Kidney (tissue), 13 donors: ENCODE measurements at regions not wholly inside any gene's neighbourhood (a gene's known extent, or its start where the extent isn't known, plus 50 kb on each side); places are given as distances from the start of the nearest gene placed in this dataset.

Source experiments
- DNase-seq, 5 donors: peaks; one replicate each; pipeline ENCODE4 v3.0.0-alpha.2; 2013 to 2020
- FAIRE-seq: peaks from 2 replicates; lab custom pipeline; 2012; peaks lifted over from hg19 to GRCh38; lab: Jason Lieb, UNC
- H3K27ac ChIP-seq, 2 donors: one replicate each; pipeline ENCODE4 v1.7.0; 2013; ENCODE audit warnings: low read depth in 2 of 2, low read length in 2 of 2, inconsistent platforms in 1 of 2
- H3K27me3 ChIP-seq: one replicate; pipeline ENCODE4 v1.7.1; 2013; ENCODE audit warnings: low read length, inconsistent platforms; ENCODE audit not compliant: control insufficient read depth, insufficient read depth
- H3K36me3 ChIP-seq, 3 donors: one replicate each; pipeline versions ENCODE4 v1.7.0 to v1.7.1; 2013; ENCODE audit warnings: low read length in 3 of 3, control low read depth in 1 of 3, inconsistent platforms in 1 of 3; ENCODE audit not compliant: insufficient read depth in 3 of 3, control insufficient read depth in 2 of 3
- H3K4me1 ChIP-seq, 3 donors: one replicate each; pipeline versions ENCODE4 v1.7.0 to v1.7.1; 2013; ENCODE audit warnings: low read length in 3 of 3, inconsistent platforms in 1 of 3, low read depth in 1 of 3; ENCODE audit not compliant: control insufficient read depth in 2 of 3, insufficient read depth in 2 of 3
- H3K4me3 ChIP-seq, 3 donors: one replicate each; pipeline versions ENCODE4 v1.7.0 to v1.8.1; 2013; ENCODE audit warnings: low read length in 3 of 3, control low read depth in 1 of 3, inconsistent platforms in 1 of 3
- H3K9ac ChIP-seq, 3 donors: one replicate each; pipeline versions ENCODE4 v1.7.0 to v1.7.1; 2013; ENCODE audit warnings: low read length in 3 of 3, control low read depth in 1 of 3, inconsistent platforms in 1 of 3
- H3K9me3 ChIP-seq, 3 donors: one replicate each; pipeline versions ENCODE4 v1.7.0 to v1.7.1; 2013; ENCODE audit warnings: low read length in 3 of 3, control low read depth in 1 of 3, inconsistent platforms in 1 of 3; ENCODE audit not compliant: control insufficient read depth in 2 of 3, insufficient read depth in 1 of 3
- intact Hi-C: fragments of 100-400 bp; cut with DNase I; formaldehyde crosslinking; loops from one replicate; pipeline ENCODE4 v1.11.1; 2022
- TF ChIP-seq, protein P1 (sequence below): IDR thresholded peaks from 3 replicates; pipeline ENCODE4 v1.5.1; 2012; ENCODE audit warnings: mild to moderate bottlenecking, moderate library complexity, borderline replicate concordance; ENCODE audit not compliant: insufficient read depth; ENCODE audit errors: extremely low read depth
- donor health status: control.
- donor health status: control.
- donor health status: control.
- donor health status: control.
- donor health status: control.
- donor health status: DM: yes; HTN: yes; CAD: no.
- donor health status: Normal renal cell carcinoma (clear cell type).

DNA sequence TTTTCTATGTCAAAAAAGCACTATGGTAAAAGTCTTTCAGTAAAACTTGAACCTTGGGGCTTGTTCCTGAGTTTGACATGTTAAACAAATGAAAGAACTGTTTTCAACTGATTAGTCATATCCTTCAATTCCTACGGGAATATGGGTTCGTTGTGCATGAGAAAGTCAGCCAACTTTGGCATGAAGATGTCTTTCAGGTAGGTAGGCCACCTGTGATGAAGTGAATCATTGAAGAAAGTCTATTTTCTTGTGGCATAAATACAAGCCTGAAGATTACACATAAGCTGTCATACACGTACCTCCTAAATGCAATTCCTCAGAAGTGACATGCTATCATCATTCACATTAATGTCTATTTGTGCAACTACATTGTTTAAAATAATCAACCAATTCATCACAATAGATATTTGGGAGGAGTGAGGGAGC is 513.0 kb downstream of the IRS2 start:
- Histone ChIP-seq H3K9me3 (no peaks in the 10 kb centered on the region), H3K4me3 (no peak overlapping the region), H3K27ac (no peak overlapping the region), H3K4me1 (no peaks in the 10 kb centered on the region), H3K27me3 (no peaks in the 10 kb centered on the region), H3K9ac (no peak overlapping the region), H3K36me3 (no peaks in the 10 kb centered on the region)
- no peak for DNase-seq
- intact Hi-C loops = no loop called here
- no peak for FAIRE-seq
- TF ChIP-seq, protein P1, sequence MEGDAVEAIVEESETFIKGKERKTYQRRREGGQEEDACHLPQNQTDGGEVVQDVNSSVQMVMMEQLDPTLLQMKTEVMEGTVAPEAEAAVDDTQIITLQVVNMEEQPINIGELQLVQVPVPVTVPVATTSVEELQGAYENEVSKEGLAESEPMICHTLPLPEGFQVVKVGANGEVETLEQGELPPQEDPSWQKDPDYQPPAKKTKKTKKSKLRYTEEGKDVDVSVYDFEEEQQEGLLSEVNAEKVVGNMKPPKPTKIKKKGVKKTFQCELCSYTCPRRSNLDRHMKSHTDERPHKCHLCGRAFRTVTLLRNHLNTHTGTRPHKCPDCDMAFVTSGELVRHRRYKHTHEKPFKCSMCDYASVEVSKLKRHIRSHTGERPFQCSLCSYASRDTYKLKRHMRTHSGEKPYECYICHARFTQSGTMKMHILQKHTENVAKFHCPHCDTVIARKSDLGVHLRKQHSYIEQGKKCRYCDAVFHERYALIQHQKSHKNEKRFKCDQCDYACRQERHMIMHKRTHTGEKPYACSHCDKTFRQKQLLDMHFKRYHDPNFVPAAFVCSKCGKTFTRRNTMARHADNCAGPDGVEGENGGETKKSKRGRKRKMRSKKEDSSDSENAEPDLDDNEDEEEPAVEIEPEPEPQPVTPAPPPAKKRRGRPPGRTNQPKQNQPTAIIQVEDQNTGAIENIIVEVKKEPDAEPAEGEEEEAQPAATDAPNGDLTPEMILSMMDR = no peak

DNA sequence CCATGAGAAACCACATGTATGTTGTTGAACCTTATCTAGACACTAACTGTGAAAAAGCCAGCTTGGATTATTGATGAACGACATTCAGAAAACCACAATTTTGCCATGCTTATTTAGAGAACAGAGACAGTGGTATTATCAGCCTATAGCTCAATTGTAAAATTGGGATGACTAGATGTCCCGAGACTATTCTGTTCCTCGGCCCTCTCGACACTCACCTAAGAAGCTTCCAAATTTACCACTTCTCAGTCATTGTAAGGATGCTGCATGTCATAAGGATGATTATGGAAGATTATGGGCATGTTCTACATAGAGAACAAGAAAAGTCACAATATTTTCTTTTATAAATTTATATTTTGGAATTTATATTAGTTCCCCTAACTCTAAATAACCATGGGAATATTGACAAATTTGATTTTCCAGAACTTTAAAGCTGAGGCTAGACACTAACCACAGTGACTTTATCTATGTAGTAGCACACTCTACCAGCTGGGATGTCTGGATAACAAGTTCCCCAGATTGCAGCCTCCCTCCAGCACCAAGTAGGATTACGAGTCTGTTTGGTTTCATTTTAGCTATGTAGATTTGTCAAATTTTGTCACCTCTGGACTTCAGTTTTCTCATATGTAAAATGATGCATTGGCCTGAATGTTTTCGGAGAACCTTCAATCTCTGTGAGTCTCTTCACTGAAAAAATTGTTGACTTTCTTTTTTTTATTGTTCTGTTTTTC is 513.6 kb downstream of the IRS2 start:
- FAIRE-seq (no peak), DNase-seq (no peak)
- H3K9me3 ChIP-seq = no peaks in the 10 kb centered on the region
- H3K4me1 ChIP-seq = no peaks in the 10 kb centered on the region
- no peak overlapping the region for H3K9ac ChIP-seq
- H3K27ac ChIP-seq = no peak overlapping the region
- H3K4me3 ChIP-seq = no peak overlapping the region
- H3K36me3 ChIP-seq = no peaks in the 10 kb centered on the region
- no peaks in the 10 kb centered on the region for H3K27me3 ChIP-seq
- intact Hi-C loops = no loop called here
- TF ChIP-seq, protein P1 = no peak

DNA sequence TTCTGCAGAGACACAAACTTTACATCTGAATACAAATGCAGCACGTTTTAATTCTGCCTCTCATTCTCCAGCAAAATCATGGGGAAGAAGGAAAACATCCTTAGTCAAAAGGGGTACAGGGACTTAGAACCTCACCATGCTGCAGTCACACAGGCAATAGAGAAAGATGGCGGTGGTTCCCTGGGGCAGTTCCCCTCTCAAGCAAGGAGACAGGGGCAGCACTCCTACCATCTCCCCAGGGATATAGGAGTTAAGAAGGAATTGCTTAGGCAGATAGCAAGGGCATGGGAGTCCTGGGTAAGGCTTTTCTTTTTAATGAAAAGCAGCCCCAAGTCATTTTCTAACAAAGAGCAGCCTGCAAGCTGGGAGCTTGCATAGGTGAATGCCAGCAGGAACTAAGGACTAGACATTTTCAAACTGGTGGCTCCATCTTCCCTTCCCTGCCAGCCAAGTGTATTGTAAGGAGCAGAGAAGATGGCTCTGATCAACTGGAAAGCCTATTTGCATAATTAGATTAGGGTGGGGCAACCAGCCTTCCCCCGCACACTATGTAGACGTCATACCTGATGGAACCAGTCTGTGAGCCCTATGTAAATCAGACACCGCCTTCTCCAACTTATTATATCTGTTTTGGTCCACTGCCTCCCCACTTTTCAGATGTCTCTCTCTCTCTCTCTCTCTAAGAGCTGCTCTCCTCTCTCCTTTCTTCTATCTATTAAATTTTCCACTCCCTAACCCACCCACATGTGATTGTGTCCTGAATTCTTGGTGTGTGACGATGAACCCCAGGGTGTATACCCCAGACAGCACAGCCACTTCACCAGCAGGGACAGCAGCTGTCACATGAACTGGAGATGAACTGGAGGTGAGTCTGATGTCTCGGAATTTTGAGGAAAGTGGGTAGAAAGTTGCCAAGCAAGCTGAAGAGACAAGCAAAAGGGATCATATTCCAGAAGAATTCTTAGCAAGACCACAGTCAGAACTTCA is 514.5 kb downstream of the IRS2 start:
- H3K4me3 ChIP-seq = no peak overlapping the region
- H3K27me3 ChIP-seq = no peaks in the 10 kb centered on the region
- peak in 1 of 5 donors; percentile 4 for DNase-seq
- TF ChIP-seq, protein P1 = no peak
- H3K9ac ChIP-seq = no peak overlapping the region
- intact Hi-C loops = no loop called here
- H3K27ac ChIP-seq = no peak overlapping the region
- FAIRE-seq = no peak
- H3K4me1 ChIP-seq = no peaks in the 10 kb centered on the region
- no peaks in the 10 kb centered on the region for H3K36me3 ChIP-seq
- no peaks in the 10 kb centered on the region for H3K9me3 ChIP-seq
